HG03025 (cell line): ENCODE measurements at regions not wholly inside any gene's neighbourhood (a gene's known extent, or its start where the extent isn't known, plus 50 kb on each side); places are given as distances from the start of the nearest gene placed in this dataset.
A peak's percentile ranks its signal among the peaks of the same experiment; 100 is the strongest.

Experiments
- ATAC-seq: cut with Tn5 transposase; IDR thresholded peaks from one replicate; pipeline ENCODE4 v1.9.1; 2021; ENCODE audit warnings: mild to moderate bottlenecking, moderate library complexity; ENCODE audit not compliant: unreplicated experiment, low FRiP score

DNA sequence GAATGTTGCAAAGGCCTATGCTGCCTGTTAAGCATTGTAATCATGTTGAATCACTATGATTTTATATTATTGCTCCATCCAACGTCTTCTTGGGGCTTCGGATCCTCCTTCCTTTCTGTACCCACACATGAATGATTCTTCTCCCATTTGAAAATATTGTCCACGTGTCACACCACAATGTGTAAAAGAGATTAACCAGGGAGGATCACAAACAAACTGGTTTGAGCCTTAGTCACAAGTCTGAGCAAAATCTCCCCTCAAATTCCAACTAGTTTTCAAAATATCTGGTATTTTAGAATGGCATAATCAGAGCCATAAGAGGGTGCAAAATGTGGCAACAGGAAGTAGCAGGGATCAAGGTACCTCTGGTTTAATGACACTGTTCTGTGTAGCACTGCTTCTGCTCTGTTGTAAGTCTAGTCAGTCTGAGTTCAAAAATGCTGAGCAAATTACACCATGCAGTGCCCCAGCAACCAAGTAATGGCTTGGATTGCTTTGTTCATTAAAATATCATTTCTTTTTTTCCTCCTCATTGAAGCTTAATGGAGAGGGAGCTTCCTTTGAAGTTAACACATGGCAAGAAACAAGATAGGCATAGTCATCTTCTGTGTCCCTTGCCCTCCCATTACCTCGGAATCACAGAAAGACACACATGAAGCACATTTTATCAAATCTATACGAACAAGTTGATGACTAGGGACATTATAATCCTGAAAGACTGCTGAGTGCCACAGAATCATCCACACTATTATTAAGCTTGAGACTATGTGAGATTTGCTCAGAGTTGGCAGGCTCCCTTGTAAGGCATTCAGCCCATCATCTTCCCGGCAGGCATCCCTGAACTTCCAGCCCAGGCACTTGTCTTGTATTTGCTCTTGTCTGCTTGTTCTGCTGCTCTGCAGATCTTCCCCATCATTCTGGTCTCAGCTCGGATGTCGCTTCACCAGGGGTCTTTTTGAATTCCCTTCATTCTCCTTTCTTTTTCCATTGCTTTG, 102.0 kb upstream of the PRLR start:
- no peak for ATAC-seq

DNA sequence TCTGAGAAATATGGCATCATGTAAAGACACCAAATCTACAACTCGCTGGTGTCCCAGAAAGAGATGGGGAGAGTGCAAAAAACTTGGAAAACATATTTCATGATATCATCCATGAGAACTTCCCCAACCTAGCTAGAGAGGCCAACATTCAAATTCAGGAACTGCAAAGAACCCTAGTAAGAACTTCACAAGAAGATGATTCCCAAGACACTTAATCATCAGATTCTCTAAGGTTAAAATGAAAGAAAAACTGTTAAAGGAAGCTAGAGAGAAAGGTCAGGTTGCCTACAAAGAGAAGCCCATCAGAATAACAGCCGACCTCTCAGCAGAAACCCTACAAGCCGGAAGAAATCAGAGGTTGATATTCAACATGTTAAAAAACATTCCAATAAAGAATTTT, 95.5 kb upstream of the PRLR start:
- ATAC-seq = no peak

GRCh38 chr5:35324679-35325078, 94.4 kb upstream of the PRLR start:
- ATAC-seq = no peak

DNA sequence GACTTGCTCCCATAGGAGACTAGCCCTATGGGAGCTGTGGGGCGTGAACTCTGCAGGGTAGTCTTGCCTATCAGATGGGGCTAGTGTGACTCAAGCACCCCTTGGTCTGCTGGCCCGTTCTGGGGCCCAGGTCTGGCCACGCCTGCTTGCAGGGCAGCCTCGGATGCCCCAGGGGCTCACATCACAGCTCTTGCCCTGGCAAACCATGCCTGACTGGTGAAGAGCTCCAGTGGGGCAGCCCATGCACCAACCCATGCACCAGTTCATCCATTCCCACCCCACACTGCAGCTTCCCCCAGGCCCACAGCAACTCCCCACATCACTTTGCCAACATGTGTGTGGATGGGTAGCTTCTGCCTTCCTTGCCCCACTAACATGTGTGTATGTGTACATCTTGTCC, 93.9 kb upstream of the PRLR start:
- no peak for ATAC-seq

GRCh38 chr5:35320029-35320428, 89.7 kb upstream of the PRLR start:
- peak; percentile 1 for ATAC-seq

DNA sequence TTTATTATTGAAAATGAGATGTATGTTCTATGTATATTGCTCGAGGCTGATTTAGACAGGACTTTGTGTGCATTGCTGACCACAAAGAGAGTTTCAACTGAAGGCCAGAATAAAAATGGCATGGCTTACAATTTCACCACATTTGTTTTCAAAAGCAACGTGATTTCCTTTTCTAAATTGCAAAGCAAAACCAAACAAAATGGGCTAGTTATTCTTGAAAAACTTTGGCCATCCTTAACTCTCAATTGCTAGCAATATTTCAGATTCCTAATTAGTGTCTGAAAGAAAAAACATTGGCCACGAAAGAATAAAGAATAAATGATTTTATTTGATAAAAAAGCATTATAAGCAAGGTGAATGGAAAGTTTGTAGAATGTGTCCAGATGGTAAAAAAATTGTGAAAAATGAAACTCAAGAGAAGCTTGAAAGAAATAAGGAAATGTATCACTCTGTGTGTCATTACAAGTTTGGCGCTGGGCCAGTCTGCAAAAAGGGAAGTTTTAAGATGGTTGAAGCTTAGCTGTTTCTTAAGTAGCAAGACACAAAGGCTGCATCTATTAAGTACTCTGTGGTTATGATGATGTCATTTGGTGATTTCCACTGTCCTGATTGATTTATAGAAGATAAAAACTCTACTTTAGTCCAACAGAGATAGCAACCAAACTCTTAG, 89.2 kb upstream of the PRLR start:
- peak; percentile 99 for ATAC-seq

DNA sequence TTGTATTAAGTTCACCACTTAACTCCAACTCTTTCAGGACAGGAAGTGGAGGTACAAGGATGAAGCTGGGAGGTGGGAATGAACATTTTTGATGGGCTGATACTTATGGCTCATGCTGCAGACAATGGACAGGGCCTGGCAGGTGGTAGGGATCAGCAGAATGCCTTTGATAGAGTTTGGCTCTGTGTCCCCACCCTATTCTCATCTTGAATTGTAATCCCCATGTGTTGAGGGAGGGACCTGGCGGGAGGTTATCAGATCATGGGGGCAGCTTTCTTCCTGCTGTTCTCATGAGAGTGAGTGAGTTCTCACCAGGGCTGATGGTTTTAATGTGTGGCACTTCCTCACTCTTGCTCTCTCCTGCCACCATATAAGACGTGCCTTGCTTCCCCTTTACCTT, 87.3 kb upstream of the PRLR start:
- no peak for ATAC-seq

DNA sequence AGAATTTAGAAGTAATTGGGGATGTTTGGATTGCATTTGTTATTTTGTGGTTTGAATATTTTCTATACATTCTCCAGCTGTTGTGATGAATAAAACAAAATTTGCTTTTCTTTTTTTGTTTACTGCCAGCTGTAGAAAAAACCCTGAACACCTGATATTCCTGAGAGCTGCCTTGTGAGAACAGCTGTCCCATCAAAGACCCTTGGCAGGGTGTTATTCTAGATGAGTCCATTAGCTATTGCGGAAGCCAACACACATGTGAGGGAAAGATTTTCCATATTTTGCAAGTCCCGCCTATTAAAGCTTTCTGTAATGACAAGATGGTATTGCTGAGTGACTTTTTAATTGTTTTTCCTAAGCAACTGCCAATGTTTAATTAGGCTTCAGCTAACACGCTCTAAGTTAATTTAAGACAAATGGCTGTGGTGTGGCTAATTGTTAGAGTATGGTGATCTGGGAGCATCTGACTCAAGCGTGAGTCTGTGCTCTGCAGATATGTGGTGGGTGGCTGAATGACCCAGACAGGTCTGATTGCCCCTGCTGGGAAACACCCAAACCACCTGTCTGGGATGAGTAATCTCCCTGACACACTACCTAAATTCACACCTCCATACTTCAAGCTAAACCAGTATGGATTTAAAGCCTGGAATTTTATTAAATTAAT, 86.5 kb upstream of the PRLR start:
- no peak for ATAC-seq

DNA sequence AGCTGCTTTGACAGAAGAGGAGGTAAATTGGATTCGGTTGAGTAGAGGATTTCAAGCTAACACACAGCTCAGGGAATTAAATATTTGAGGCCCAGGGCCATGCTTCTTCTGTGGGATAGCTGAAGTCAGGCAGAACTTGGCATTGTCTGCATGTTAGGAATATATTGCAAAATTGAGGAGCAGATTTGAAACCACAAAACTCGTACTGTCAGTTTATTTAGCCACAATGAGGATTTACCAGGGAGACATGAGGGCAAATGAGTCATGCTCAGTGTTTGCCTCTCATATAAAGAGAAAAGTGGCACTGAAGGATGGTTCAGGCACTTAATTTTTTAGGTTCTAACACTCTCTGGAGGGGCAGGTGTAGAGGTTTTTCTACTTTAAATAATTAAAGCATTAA, 83.0 kb upstream of the PRLR start:
- ATAC-seq = no peak

DNA sequence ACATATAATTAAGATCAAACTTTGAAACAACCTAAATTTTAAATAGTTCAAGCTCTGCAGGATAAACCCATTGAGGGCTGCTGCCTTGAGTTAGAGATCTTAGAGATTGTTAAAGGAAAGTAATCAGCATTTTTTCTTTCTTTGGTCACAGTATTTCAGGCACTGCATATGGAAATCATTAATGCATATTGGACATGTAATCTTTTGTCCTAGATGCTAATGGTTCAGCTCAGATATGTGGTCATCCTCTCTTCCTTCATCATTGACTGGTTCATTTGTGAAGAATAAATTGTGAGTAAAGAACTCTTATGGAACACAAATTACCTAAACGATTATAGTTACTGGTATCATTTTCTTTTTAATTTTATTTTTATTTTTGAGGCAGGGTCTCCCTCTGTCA, 82.0 kb upstream of the PRLR start:
- ATAC-seq = no peak

GRCh38 chr5:35309365-35310130, 79.3 kb upstream of the PRLR start:
- no peak for ATAC-seq

DNA sequence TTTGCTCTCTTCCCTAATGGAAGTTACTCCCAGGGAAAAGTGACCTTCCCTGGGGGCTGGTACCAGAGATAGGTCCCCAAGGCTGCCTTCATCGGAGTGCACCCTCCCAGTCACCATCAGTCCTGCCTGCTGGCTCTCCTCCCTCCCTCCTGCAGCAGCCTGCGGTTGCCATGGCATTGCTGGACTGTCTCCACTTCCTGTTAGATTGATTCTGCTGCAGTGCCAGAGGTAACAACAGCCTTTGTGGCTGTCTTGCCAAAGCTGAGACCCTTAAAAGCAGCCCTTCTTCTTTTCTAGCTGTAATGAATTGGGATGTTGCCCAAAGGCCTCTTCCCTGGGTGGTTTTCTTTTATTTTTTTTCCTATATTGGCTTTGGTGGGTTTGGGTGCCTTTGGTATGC, 78.1 kb upstream of the PRLR start:
- no peak for ATAC-seq

GRCh38 chr5:35306716-35307365, 76.6 kb upstream of the PRLR start:
- ATAC-seq = no peak

DNA sequence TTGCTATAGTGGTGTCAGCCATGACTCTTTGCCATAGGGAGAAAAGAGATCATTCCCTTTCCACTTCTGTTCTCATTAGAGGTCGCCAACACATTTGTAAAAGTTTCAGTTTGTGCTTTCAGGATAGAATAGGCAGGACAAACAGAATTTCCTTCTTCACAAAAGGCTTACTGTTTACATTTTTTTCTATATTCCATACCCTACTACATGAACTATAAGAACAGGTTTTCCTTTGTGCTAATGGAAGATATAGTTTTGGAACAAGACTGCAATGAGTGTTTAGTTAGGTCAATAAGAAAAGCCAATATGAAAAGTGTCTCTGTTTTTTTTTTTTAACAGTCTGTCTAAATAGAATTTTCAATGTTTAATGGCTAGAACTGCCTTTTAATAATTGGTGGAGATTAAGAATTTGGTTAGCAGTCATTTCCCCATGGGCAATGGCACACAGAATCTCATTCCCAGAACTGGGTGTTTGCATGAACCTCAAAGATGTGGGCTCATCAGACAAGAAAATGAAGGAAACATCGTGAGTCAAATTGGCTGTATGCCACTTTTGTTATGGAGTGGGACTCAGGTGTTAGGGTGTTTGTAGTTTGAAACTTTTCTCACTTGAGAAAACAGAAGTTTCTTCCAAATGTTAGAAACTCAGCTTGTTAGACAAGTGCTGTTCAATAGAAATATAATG, 75.2 kb upstream of the PRLR start:
- no peak for ATAC-seq

GRCh38 chr5:35304291-35304690, 74.0 kb upstream of the PRLR start:
- ATAC-seq = no peak

DNA sequence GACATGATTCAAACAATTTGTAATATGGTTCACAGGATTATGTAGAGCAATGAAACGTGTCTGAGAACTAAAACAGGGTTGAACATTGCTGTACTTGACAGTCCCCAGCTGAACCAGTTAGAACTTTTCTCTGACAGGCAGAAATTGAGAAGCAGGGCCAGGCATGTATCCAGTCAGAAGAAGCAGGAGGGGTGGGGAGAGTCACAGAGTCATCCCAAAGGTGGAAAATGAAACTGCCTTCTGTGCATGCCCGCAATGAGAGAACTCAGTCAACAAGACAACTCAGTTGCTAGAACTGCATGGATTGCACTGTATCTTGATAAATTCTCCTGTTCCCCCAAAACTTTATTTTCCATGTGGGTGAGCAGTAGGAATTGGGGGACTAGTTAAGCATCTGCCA, 72.9 kb upstream of the PRLR start:
- no peak for ATAC-seq

DNA sequence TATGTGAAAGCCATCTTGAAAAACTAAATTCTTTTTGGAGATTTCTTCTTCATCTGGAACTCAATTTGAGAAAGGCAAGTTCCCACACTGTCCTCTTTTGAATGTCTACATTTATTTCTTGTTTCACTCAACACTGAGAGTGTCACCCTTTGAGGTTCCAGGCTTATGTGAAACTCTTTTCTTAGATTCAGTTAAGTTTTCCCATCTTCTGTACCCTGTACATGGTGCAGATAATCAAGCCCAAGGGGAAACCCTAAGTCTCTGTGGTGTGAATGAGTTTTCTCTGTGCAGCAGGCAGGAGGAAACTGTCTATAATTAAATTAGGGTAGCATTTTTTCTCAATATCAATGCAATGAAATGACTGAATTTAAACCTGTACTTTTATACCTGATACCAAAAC, 72.3 kb upstream of the PRLR start:
- ATAC-seq = peak; percentile 75

DNA sequence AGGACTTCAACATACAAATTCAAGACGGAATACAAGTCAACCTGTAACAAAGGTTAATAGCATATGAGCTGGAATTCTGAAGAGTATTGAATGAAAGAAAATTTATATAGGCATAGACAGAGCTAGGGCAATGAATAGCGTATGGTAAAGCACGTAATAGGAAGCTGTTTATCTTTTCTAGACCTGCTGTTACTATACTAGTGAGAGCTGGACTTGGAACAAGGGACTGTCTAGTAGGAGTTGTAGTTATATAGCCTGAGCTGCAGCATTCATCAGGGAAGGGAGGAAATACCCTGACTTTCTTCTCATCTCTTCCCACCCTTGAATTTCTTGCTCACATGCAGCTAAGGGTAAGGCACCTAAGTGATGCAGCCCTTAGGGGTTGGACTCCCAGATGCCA, 67.5 kb upstream of the PRLR start:
- no peak for ATAC-seq

GRCh38 chr5:35294976-35295375, 64.7 kb upstream of the PRLR start:
- no peak for ATAC-seq

- no peak for ATAC-seq
Observed at GRCh38 chr5:35294017-35294416, 63.7 kb upstream of the PRLR start.
